HEK293 (cell line): ENCODE measurements at regions not wholly inside any gene's neighbourhood (a gene's known extent, or its start where the extent isn't known, plus 50 kb on each side); places are given as distances from the start of the nearest gene placed in this dataset.

Source experiments
- GLI4 ChIP-seq: fragments of 450-650 bp; formaldehyde crosslinking; IDR thresholded peaks from 2 replicates; pipeline ENCODE4 v1.5.1; 2016; ENCODE audit warnings: missing biosample characterization, missing genetic modification characterization
- SP2 ChIP-seq: fragments of 450-650 bp; formaldehyde crosslinking; IDR thresholded peaks from 2 replicates; pipeline ENCODE4 v1.5.1; 2016; ENCODE audit warnings: missing biosample characterization, missing genetic modification characterization
- ZBTB17 ChIP-seq: fragments of 450-650 bp; formaldehyde crosslinking; IDR thresholded peaks from 2 replicates; pipeline ENCODE4 v1.5.1; 2016; ENCODE audit warnings: missing biosample characterization, missing genetic modification characterization
- ZNF274 ChIP-seq, 2 experiments: fragments of 200-500 bp in 1 of 2; fragments of 450-650 bp in 1 of 2; sonication (Bioruptor generic) in 1 of 2; formaldehyde crosslinking in 1 of 2; IDR thresholded peaks; 2 replicates each; pipeline versions ENCODE4 v1.5.1 to v1.6.1; 2014 to 2016; ENCODE audit warnings: borderline replicate concordance in 1 of 2, inconsistent platforms in 1 of 2, low read length in 1 of 2, missing biosample characterization in 1 of 2, missing genetic modification characterization in 1 of 2
- ZNF510 ChIP-seq: fragments of 450-650 bp; formaldehyde crosslinking; IDR thresholded peaks from 2 replicates; pipeline ENCODE4 v1.5.1; 2018; ENCODE audit warnings: mild to moderate bottlenecking, missing genetic modification characterization, missing biosample characterization; ENCODE audit not compliant: insufficient replicate concordance
- ZNF701 ChIP-seq: fragments of 450-650 bp; formaldehyde crosslinking; IDR thresholded peaks from 2 replicates; pipeline ENCODE4 v1.5.1; 2016; ENCODE audit warnings: missing biosample characterization, missing genetic modification characterization
- TF ChIP-seq, protein P1 (sequence below): fragments of 450-650 bp; formaldehyde crosslinking; IDR thresholded peaks from 2 replicates; pipeline ENCODE4 v1.5.1; 2016; ENCODE audit warnings: missing biosample characterization, missing genetic modification characterization
- TF ChIP-seq, protein P2 (sequence below): fragments of 450-650 bp; formaldehyde crosslinking; IDR thresholded peaks from 2 replicates; pipeline ENCODE4 v1.5.1; 2016; ENCODE audit warnings: missing biosample characterization, missing genetic modification characterization
- TF ChIP-seq, protein P3 (sequence below): fragments of 450-650 bp; formaldehyde crosslinking; IDR thresholded peaks from 2 replicates; pipeline ENCODE4 v1.5.1; 2016; ENCODE audit warnings: missing biosample characterization, missing genetic modification characterization
- TF ChIP-seq, protein P4 (sequence below): fragments of 450-650 bp; formaldehyde crosslinking; optimal IDR thresholded peaks from 2 replicates; pipeline ENCODE3; 2016; ENCODE audit warnings: missing biosample characterization, mild to moderate bottlenecking, missing genetic modification characterization

DNA sequence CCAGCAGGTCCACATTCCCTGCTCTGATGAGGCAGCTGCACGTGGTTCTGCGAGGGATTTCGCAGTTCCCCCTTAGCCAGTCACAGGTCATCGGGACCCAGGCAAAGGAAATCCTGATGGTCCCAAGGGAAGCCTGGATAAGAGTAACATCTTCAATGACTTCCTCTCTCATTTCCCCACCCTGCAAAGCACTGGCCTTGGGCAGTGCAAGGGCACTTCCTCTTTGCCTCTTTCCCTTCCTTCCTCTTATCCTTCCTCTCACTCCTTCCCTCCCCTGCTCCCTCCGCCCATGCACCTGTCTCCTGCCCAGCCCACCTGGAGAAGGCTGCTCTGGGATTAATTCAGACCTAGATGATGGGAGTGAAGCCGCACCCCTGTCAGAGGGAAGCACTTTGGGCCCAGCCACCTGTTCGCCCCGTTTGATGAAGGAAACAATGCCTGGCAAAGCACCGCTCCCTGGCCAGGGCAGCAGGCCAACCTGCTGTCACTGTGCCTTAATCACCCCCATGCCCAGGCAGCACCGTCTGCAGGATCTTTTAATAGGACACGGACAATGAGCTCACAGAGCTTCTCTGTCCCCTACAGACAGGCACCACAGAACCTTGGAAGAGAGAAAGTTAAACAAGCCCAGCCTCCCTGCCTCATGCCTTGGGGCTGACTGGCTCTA, 113.5 kb upstream of the PABPC3 start:
- TF ChIP-seq, protein P1, sequence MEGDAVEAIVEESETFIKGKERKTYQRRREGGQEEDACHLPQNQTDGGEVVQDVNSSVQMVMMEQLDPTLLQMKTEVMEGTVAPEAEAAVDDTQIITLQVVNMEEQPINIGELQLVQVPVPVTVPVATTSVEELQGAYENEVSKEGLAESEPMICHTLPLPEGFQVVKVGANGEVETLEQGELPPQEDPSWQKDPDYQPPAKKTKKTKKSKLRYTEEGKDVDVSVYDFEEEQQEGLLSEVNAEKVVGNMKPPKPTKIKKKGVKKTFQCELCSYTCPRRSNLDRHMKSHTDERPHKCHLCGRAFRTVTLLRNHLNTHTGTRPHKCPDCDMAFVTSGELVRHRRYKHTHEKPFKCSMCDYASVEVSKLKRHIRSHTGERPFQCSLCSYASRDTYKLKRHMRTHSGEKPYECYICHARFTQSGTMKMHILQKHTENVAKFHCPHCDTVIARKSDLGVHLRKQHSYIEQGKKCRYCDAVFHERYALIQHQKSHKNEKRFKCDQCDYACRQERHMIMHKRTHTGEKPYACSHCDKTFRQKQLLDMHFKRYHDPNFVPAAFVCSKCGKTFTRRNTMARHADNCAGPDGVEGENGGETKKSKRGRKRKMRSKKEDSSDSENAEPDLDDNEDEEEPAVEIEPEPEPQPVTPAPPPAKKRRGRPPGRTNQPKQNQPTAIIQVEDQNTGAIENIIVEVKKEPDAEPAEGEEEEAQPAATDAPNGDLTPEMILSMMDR (tag by site-specific recombination), result no peak
- TF ChIP-seq SP2 (no peak), ZNF510 (tag by site-specific recombination) (no peak), ZNF701 (tag by site-specific recombination) (no peak), ZBTB17 (tag by site-specific recombination) (no peak), GLI4 (tag by site-specific recombination) (no peak), ZNF274 (IDR thresholded peaks at IDR 0.05; ENCODE audit: low read length) (no peak), ZNF274 (tag by site-specific recombination; IDR thresholded peaks at IDR 0.05; ENCODE audit: borderline replicate concordance) (no peak)
- TF ChIP-seq, protein P2, sequence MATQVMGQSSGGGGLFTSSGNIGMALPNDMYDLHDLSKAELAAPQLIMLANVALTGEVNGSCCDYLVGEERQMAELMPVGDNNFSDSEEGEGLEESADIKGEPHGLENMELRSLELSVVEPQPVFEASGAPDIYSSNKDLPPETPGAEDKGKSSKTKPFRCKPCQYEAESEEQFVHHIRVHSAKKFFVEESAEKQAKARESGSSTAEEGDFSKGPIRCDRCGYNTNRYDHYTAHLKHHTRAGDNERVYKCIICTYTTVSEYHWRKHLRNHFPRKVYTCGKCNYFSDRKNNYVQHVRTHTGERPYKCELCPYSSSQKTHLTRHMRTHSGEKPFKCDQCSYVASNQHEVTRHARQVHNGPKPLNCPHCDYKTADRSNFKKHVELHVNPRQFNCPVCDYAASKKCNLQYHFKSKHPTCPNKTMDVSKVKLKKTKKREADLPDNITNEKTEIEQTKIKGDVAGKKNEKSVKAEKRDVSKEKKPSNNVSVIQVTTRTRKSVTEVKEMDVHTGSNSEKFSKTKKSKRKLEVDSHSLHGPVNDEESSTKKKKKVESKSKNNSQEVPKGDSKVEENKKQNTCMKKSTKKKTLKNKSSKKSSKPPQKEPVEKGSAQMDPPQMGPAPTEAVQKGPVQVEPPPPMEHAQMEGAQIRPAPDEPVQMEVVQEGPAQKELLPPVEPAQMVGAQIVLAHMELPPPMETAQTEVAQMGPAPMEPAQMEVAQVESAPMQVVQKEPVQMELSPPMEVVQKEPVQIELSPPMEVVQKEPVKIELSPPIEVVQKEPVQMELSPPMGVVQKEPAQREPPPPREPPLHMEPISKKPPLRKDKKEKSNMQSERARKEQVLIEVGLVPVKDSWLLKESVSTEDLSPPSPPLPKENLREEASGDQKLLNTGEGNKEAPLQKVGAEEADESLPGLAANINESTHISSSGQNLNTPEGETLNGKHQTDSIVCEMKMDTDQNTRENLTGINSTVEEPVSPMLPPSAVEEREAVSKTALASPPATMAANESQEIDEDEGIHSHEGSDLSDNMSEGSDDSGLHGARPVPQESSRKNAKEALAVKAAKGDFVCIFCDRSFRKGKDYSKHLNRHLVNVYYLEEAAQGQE, result no peak
- TF ChIP-seq, protein P3, sequence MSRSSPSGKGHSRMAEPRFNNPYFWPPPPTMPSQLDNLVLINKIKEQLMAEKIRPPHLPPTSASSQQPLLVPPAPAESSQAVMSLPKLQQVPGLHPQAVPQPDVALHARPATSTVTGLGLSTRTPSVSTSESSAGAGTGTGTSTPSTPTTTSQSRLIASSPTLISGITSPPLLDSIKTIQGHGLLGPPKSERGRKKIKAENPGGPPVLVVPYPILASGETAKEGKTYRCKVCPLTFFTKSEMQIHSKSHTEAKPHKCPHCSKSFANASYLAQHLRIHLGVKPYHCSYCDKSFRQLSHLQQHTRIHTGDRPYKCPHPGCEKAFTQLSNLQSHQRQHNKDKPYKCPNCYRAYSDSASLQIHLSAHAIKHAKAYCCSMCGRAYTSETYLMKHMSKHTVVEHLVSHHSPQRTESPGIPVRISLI, result no peak
- TF ChIP-seq, protein P4, sequence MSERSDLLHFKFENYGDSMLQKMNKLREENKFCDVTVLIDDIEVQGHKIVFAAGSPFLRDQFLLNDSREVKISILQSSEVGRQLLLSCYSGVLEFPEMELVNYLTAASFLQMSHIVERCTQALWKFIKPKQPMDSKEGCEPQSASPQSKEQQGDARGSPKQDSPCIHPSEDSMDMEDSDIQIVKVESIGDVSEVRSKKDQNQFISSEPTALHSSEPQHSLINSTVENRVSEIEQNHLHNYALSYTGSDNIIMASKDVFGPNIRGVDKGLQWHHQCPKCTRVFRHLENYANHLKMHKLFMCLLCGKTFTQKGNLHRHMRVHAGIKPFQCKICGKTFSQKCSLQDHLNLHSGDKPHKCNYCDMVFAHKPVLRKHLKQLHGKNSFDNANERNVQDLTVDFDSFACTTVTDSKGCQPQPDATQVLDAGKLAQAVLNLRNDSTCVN (tag by site-specific recombination), result no peak
